ENCODE measurements at regions not wholly inside any gene's neighbourhood (a gene's known extent, or its start where the extent isn't known, plus 50 kb on each side); places are given as distances from the start of the nearest gene placed in this dataset.

- no peak for TF ChIP-seq CTCF (IDR thresholded peaks at IDR 0.05; ENCODE audit: partially characterized antibody, unreplicated experiment)
- H3K9me3 Mint-ChIP-seq (ENCODE audit: unreplicated experiment) = no peaks in the 10 kb centered on the region
- peaks cover 5% of the 10 kb centered on the region for H3K4me1 Mint-ChIP-seq (ENCODE audit: low read depth, unreplicated experiment)
Measured at GRCh38 chr2:206863196-206863595, 76.1 kb upstream of the CPO start.

GRCh38 chr2:206863716-206864115 is 75.6 kb upstream of the CPO start:
- H3K27ac Mint-ChIP-seq (ENCODE audit: unreplicated experiment) = no peak overlapping the region
- DNase-seq = no peak
- no peak overlapping the region for H3K4me3 Mint-ChIP-seq (ENCODE audit: unreplicated experiment)

More at GRCh38 chr2:206863196-206863595, 76.1 kb upstream of the CPO start:
- H3K27ac Mint-ChIP-seq (ENCODE audit: unreplicated experiment) = no peak overlapping the region
- H3K27me3 Mint-ChIP-seq (ENCODE audit: unreplicated experiment) = peaks cover 1% of the 10 kb centered on the region
- H3K4me3 Mint-ChIP-seq (ENCODE audit: unreplicated experiment) = no peak overlapping the region
- no peak for DNase-seq
- H3K36me3 Mint-ChIP-seq (ENCODE audit: unreplicated experiment) = no peaks in the 10 kb centered on the region

GRCh38 chr2:206867006-206867405 is 72.3 kb upstream of the CPO start:
- Mint-ChIP-seq H3K9me3 (ENCODE audit: unreplicated experiment) (peaks cover 1% of the 10 kb centered on the region), H3K27ac (ENCODE audit: unreplicated experiment) (no peak overlapping the region), H3K4me1 (ENCODE audit: low read depth, unreplicated experiment) (peaks cover 4% of the 10 kb centered on the region), H3K27me3 (ENCODE audit: unreplicated experiment) (peaks cover 1% of the 10 kb centered on the region), H3K4me3 (ENCODE audit: unreplicated experiment) (no peak overlapping the region), H3K36me3 (ENCODE audit: unreplicated experiment) (no peaks in the 10 kb centered on the region)
- no peak for DNase-seq
- TF ChIP-seq CTCF (IDR thresholded peaks at IDR 0.05; ENCODE audit: partially characterized antibody, unreplicated experiment) = no peak

More at GRCh38 chr2:206863716-206864115, 75.6 kb upstream of the CPO start:
- peaks cover 1% of the 10 kb centered on the region for H3K27me3 Mint-ChIP-seq (ENCODE audit: unreplicated experiment)
- no peak for TF ChIP-seq CTCF (IDR thresholded peaks at IDR 0.05; ENCODE audit: partially characterized antibody, unreplicated experiment)
- H3K9me3 Mint-ChIP-seq (ENCODE audit: unreplicated experiment) = no peaks in the 10 kb centered on the region
- H3K36me3 Mint-ChIP-seq (ENCODE audit: unreplicated experiment) = no peaks in the 10 kb centered on the region
- H3K4me1 Mint-ChIP-seq (ENCODE audit: low read depth, unreplicated experiment) = peaks cover 5% of the 10 kb centered on the region

- no peaks in the 10 kb centered on the region for H3K4me1 Mint-ChIP-seq (ENCODE audit: low read depth, unreplicated experiment)
- no peaks in the 10 kb centered on the region for H3K27me3 Mint-ChIP-seq (ENCODE audit: unreplicated experiment)
- TF ChIP-seq CTCF (IDR thresholded peaks at IDR 0.05; ENCODE audit: partially characterized antibody, unreplicated experiment) = no peak
- H3K4me3 Mint-ChIP-seq (ENCODE audit: unreplicated experiment) = no peak overlapping the region
- DNase-seq = no peak
- H3K27ac Mint-ChIP-seq (ENCODE audit: unreplicated experiment) = no peak overlapping the region
- no peaks in the 10 kb centered on the region for H3K36me3 Mint-ChIP-seq (ENCODE audit: unreplicated experiment)
- H3K9me3 Mint-ChIP-seq (ENCODE audit: unreplicated experiment) = peaks cover 1% of the 10 kb centered on the region
Measured at GRCh38 chr2:206869824-206870495, 69.4 kb upstream of the CPO start.

DNA sequence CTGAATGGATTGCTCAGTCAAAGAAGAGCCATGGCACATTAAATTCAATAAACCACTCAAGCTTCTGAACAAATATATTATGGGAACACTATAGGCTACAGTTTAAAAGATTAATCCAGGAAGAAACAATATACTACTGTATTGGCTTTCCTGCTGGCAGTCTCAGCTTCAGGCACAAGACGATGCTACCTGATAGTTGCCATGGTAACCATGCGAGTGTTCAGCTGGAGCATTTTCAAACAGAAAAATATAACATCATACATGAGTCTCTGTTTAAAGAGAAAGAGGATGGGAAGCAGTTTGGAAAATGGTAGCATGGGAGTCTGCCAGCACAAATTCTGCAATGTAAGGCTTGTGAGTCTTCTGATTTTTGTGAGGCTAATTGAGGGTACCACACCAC is 65.9 kb upstream of the CPO start:
- Mint-ChIP-seq H3K36me3 (ENCODE audit: unreplicated experiment) (no peaks in the 10 kb centered on the region), H3K4me1 (ENCODE audit: low read depth, unreplicated experiment) (peaks cover 2% of the 10 kb centered on the region), H3K9me3 (ENCODE audit: unreplicated experiment) (peaks cover 1% of the 10 kb centered on the region), H3K4me3 (ENCODE audit: unreplicated experiment) (no peak overlapping the region), H3K27ac (ENCODE audit: unreplicated experiment) (no peak overlapping the region), H3K27me3 (ENCODE audit: unreplicated experiment) (no peaks in the 10 kb centered on the region)
- DNase-seq = no peak
- TF ChIP-seq CTCF (IDR thresholded peaks at IDR 0.05; ENCODE audit: partially characterized antibody, unreplicated experiment) = no peak

All from glutamatergic neuron (in vitro differentiated cells).